Erythroblast (primary cell): ENCODE measurements at regions not wholly inside any gene's neighbourhood (a gene's known extent, or its start where the extent isn't known, plus 50 kb on each side); places are given as distances from the start of the nearest gene placed in this dataset.

Experiments
- DNase-seq, 2 experiments: peaks; one replicate each; lab custom pipeline; 2025; lab: John Stamatoyannopoulos, UW
- GATA1 ChIP-seq: IDR thresholded peaks from 2 replicates; pipeline ENCODE4 v1.6.1; 2011; ENCODE audit warnings: low read depth, mild to moderate bottlenecking, control low read depth, low read length, moderate library complexity
- POLR2A ChIP-seq: IDR thresholded peaks from 2 replicates; pipeline ENCODE4 v1.6.1; 2011; ENCODE audit warnings: mild to moderate bottlenecking, low read length

DNA sequence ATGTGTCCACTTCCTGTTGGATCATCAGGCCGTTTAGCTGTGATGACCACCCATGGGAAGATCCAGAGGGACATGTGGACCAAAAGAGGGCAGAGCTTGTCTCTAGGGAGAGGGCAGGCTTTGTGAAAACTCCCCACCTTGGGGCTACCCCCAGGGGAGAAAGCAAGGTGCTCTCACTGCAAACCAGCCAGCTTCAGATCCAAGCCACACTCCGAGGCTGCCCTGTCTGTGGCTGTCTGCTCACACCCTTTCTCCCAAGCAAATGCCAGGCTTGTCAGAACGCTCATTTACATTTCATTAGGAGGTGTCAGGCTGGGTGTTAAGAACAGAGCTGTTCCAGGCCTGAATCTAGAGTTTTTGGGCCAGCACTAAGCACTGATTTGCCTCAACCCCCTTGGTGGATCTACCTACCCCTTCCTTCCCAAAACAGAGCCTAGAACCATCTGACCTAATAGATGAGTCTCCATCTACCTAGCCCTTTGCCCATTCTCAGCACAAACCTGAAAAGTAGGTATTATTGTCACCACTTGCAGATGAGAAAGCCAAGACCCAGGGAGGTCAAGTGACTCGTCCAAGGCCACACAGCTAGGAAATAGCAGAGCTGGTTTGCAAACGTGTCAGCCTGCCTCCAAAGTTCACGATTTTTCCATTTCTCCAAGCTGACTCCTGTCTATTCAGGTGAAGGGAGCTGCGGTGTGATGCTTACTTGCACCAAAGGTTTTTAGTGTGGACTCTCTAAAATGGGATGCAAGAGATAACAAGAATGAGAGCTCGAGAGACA lies 130.9 kb downstream of the EMX2 start:
- TF ChIP-seq POLR2A (no peak), GATA1 (no peak)
- no peak for DNase-seq

DNA sequence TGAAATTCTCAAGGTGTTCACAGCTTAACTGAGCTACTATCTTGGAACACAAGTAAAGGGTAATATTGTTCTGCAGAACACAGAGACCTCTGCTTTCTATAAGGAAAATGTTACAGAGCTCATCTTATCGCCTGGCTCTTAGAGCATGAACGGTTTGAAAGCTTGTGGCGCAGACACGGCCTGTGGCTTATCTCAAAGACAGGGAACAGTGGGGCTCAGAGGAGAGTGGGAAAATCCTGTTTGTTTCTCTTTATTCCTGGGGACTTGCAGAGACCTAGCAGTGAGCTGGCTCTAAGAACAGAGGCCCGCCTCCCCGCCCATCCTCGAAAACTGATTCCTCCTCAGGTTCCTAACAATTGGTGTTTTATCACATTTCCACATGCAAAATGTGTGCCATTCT lies 131.7 kb downstream of the EMX2 start:
- TF ChIP-seq GATA1, result no peak
- no peak for TF ChIP-seq POLR2A
- no peak for DNase-seq

DNA sequence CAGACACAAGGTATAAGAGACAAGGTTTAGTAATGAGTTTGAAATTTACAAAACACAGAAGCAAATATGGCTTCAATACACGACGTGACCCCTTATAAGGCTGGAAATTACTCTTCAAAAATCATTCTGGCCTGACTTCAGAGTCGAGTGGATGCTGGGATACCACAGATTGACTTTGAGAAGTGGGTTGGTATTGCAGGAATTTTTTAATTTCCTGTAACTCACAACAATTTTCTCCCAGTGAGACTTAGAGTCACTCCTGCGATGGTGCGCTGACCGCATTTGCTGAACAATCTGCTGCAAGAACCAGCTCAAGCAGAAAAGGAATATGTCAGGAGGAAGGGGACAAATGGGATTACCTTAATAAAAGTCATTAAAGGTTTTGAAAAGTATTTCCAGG lies 132.1 kb downstream of the EMX2 start:
- no peak for TF ChIP-seq GATA1
- no peak for TF ChIP-seq POLR2A
- DNase-seq, result no peak

DNA sequence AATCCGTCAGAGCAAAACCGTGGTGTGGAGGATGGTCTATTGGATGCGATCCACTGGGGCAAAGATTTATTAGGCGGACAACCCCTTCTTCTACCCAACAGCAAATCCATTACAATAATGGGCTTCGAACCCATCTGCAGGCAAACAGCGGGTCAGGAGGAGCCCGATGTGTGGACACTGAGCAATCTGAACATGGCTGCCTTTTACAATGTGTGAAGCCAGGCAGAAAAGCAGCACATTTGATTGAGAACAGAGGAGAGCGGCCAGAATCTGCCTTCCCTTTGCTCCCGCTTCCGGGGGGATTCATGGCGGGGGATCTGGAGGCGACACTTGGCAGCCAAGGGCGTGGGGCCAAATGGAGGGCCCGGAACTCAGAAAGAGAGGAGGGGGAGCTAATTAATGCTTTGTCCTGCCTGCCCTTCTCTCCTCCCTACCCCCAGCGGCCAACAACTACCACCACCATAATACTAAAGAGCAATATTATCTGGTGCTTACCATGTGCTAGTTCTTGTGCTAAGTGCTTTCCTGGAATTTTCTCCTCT lies 133.0 kb downstream of the EMX2 start:
- TF ChIP-seq GATA1, result no peak
- TF ChIP-seq POLR2A, result no peak
- no peak for DNase-seq

DNA sequence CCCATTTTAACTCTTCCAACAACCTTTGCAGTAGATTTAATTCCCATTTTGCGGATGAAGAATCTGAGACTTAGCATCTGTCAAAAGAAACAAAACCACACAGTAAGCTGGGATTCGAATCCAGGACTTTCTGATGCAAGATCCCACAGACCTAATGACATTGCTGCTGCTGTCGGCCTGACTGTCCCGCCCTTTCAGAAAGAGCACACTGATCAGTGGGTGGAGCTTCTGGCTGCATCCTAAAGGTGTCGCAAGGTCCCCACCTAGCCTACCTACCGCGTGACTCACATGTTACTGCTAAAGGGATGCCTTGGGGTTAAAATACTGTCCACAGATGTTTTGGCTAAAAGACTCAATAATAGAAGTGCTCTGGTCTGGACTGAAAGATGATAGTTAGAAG lies 134.7 kb downstream of the EMX2 start:
- peak in 1 of 2 experiments; percentile 3 for DNase-seq
- TF ChIP-seq GATA1 (no peak), POLR2A (no peak)

DNA sequence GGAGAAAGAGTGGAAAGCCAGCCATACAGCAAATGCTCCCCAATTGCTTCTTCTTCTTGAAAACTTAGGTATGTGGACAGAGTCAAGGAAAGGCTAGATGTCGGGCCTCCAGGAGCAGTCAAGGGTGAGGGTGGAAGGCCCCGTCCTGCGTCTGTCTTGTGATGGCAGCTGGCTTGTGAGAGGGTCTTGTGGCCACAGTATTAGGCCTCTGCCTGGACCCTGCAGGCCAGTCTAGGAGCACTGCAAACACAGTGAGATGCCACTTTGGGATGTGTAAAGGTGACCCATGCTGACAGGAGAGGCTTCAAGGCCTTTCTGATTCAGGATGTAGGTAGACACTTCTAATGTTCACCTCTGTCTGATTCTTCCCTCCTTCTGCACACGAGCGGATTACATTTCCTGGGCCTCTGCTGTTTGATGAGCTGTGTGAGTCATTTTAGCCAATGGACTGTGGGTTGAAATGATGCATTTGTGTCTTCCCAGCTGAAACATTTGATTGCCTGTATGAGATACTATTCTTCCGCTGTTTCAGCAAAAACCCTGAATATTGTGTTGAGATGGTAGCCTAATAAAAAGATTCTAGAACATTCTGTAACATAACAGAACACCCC lies 135.4 kb downstream of the EMX2 start:
- TF ChIP-seq POLR2A (no peak), GATA1 (no peak)
- no peak for DNase-seq

DNA sequence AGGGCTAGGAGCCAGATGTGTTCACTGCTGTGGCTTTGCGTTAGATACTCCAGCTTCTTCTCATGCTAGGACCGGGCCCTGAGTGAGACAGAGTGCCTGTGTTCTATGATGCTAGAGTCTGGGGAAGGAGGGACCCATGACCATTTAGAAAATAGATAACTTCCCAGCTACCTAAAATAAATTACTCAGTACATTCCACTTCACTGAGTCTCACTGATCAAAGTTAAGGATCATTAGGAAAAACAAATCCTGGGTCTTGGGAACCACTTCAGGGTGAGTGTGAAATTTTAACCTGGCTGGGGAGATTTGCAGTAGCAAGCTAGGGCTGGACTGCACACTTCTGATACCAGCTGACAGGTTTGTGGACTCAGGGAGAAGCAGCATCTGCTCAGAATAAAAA lies 138.1 kb downstream of the EMX2 start:
- no peak for TF ChIP-seq POLR2A
- TF ChIP-seq GATA1, result no peak
- DNase-seq, result no peak

DNA sequence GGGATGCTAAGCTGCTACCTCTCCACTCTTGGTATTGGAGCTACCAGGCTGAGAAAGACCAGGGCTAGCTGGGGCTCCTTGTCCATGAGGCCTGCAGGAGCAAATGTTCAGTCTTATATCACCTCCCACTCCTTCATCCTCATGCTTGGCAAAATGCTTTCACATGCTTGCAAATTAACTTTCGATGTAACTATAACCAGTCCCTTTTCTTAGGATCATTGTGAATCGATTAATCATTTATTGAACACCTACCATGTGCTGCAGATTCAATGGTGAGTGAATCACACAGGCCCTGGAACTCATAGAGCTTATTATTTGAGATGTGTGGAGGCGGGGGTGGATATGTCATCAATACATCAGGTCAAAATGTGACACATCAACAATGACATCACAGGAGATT lies 138.6 kb downstream of the EMX2 start:
- no peak for DNase-seq
- TF ChIP-seq GATA1 (no peak), POLR2A (no peak)

DNA sequence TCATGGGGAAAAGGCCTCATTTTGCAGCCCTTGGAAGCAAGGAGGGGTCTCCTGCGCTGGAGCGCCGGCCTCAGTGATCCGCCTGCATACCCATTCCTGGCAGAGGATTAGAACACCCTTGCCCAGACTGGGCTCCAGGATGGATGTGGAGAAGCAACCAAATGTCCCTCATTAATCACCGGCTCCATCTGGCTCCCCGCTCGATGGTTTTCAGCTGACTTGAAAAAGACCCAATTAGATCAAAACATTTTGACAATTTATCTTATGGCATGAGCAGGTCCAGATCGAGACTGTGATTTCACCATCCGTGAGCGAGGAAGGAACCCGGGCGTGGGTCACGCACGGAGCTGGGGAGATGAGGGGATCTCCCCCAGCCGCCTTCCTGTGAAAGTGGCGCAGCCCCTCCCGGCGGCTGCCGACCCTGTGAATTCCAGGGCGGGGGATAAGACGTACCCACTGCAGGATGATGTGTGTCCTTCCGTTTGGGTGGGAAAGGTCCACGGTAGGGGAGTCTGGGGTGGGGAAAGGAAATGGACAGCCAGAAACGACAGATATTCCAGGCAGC lies 141.6 kb downstream of the EMX2 start:
- no peak for TF ChIP-seq GATA1
- no peak for TF ChIP-seq POLR2A
- DNase-seq, result no peak

DNA sequence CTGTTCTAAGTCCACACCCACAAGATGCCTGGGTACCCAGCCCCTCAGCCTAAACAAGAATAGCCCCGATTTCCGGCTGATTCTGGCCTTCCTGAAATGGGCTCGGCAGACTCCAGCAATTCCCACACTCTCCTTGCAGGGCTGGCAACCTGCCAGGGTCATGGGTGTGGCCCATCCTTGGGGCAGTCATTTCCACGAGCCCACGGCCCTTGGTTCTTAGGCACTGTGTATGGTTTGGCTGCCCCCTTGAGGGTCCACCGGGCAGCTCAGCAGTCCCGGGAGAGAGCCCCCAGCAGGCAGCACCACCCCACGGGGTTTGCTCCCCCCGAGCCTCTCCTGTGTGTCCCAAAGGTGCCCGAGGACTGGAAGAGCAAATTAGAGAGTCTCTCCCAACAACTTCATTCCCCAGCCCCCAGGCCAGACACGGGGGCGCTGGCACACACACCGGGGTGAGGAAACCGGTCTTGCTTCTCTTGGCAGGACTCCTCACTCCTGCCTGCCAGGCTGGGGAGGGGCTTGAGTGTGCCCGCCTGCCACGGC lies 142.2 kb downstream of the EMX2 start:
- TF ChIP-seq POLR2A (no peak), GATA1 (no peak)
- DNase-seq, result peak; percentile 9 to 28

DNA sequence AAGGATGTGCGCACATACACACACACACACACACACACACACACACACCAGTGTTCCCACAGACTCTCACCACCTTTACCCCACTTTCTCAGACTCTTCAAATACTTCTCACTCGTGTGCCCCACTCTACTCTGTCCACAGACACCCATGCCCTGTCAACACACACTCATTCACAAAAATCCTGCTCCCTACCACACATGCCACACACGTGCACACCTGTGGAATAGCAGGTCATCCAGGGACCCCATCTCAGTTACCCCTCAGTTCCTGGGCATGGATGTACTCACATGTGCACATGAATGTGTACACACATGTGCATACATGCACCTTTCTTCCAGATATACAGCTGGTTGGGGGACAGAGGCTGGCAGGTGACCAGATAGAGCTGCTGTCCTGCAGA lies 142.9 kb downstream of the EMX2 start:
- DNase-seq, result no peak

DNA sequence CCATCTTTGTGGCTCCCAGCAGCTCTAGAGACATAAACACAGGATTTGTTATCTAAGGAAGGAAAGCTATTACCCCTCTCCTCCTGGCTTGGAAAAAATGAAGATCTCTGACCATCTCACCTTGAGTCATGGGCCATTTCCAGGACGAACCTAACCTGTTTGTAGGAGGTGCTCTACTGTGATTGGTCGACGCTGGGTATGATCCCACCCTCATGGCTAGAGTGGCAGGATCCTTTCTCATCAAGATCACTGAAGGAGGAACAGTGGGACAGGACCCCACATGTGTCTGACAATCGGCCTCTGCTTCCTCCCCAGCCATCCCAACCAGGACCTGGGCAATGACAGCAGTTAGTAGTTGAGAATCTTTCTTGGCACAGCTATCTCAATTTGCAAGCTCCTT lies 144.1 kb downstream of the EMX2 start:
- no peak for DNase-seq
- TF ChIP-seq GATA1 (no peak), POLR2A (no peak)

More for the DNA sequence above, 142.9 kb downstream of the EMX2 start:
- no peak for TF ChIP-seq GATA1
- TF ChIP-seq POLR2A, result no peak

DNA sequence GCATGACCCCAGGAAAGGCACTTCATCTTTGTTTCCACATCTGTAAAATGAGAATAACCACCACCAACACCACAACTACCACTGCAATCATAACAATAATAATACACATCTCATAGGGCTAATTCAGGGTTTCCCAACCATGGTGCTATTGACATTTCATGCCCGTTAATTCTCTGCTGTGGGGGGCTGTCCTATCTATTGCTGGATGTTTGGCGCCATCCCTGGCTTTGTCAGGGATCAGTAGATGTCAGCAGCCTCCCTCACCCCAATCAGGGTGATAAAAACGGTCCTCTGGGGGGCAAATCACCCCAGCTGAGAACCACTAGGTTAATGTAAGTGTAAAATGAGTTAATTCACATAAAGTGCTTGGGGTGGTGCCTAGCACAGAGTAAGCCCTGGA lies 145.8 kb downstream of the EMX2 start:
- DNase-seq, result no peak
- no peak for TF ChIP-seq POLR2A
- TF ChIP-seq GATA1, result no peak

DNA sequence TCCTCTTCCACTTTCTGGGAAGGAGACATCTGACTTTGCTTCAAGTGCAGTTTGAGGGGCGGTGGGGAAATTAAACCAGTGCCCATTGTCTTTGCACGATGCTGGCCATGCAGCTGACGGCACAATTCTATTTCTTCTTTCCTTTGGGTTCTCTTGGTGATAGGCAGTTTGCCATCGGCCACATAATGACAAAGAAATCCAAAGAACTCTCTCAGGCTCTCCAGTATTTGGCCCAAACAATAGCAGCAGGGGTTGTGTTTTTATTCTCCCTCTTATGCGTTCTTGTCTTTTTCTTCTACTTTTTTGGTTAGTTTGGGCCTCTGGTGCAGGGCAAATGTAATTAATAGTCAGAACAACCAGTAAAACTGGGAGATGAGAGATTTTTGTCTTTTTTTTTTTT lies 147.0 kb downstream of the EMX2 start:
- DNase-seq, result no peak
- TF ChIP-seq POLR2A (no peak), GATA1 (no peak)

DNA sequence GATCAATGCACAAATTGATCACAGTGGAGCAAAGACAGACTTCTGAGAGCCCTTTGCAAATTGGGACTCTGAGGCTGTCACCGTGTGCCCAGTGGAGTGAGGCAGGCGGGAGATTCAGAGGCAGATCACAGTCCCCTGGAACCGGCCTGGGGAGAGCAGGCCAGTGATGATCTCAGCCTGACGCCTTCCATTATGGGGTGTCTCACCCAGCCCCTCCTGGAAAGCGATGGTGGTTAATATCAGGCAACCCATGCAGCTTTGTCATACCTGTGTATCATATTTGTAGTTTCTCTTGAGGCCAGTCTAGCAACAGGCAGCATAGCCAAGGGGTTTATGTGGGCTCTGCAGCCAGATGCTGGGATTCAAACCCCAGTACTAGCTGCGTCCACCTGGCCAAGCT lies 147.8 kb downstream of the EMX2 start:
- no peak for TF ChIP-seq POLR2A
- TF ChIP-seq GATA1, result no peak
- DNase-seq, result no peak

DNA sequence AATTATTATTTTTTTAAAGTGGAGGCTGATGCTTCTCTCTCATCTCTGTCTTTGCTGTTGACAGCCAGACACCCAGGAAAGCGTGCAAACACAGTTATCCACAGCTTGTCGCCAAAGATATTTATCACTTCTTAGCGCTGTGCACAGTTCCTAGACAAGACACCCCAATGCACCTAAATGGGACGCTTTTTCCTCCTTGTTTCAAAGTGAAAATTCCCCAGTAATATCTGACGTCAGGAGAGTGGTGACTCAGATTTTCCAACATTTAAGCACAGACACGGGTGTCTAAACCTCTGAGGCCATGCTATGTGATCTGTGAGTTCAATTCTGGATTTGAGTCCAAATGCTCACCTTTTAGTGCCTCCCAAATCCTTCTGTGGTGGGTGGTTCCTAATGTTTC lies 151.6 kb downstream of the EMX2 start:
- DNase-seq, result no peak
- TF ChIP-seq POLR2A (no peak), GATA1 (no peak)
